Stomach (tissue), 8 donors: ENCODE measurements at regions not wholly inside any gene's neighbourhood (a gene's known extent, or its start where the extent isn't known, plus 50 kb on each side); places are given as distances from the start of the nearest gene placed in this dataset.

Experiments
- DNase-seq, 2 donors: peaks; one replicate each; pipeline versions ENCODE4 v3.0.0 to v3.0.0-alpha.2; 2013 to 2019
- H3K27ac ChIP-seq, 5 donors: fragments of 200-600 bp in 4 of 5; sonication (generic) in 4 of 5; one replicate each; pipeline ENCODE4 v1.5.1; 2013 to 2019; ENCODE audit warnings: mild to moderate bottlenecking in 1 of 5, moderate library complexity in 1 of 5
- H3K27me3 ChIP-seq, 3 donors: fragments of 200-600 bp; sonication (generic); one replicate each; pipeline ENCODE4 v1.5.1; 2017 to 2019; ENCODE audit warnings: mixed run types in 1 of 3
- H3K36me3 ChIP-seq, 4 donors: fragments of 200-600 bp; sonication (generic); 1 replicate in 3 of 4; 2 replicates in 1 of 4; pipeline ENCODE4 v1.5.1; 2016 to 2019
- H3K4me1 ChIP-seq, 4 donors: fragments of 200-600 bp; sonication (generic); one replicate each; pipeline ENCODE4 v1.5.1; 2016 to 2019
- H3K4me3 ChIP-seq, 4 donors: fragments of 200-600 bp; sonication (generic) in 3 of 4; one replicate each; pipeline ENCODE4 v1.5.1; 2016 to 2019; ENCODE audit warnings: mild to moderate bottlenecking in 1 of 4
- H3K9me3 ChIP-seq, 4 donors: fragments of 200-600 bp; sonication (generic); one replicate each; pipeline ENCODE4 v1.5.1; 2016 to 2019
- CTCF ChIP-seq, 7 experiments: fragments of 450-650 bp in 4 of 7; fragments of 200-600 bp in 3 of 7; sonication (generic) in 3 of 7; IDR thresholded peaks; one replicate each; pipeline ENCODE4 v1.5.1; 2016 to 2019; ENCODE audit warnings: antibody characterized with exemption in 7 of 7, control low read depth in 2 of 7, mild to moderate bottlenecking in 1 of 7
- EP300 ChIP-seq: sonication (generic); formaldehyde crosslinking; IDR thresholded peaks from one replicate; pipeline ENCODE4 v1.6.1; 2017; ENCODE audit warnings: antibody characterized with exemption
- POLR2A ChIP-seq, 4 donors: fragments of 450-650 bp; IDR thresholded peaks; one replicate each; pipeline ENCODE4 v1.6.1; 2016; ENCODE audit warnings: antibody characterized with exemption in 4 of 4, control low read depth in 2 of 4, mild to moderate bottlenecking in 1 of 4, moderate library complexity in 1 of 4
- POLR2AphosphoS5 ChIP-seq, 3 donors: sonication (generic); formaldehyde crosslinking; IDR thresholded peaks; one replicate each; pipeline ENCODE4 v1.6.1; 2016; ENCODE audit warnings: antibody characterized with exemption in 3 of 3
- WGBS, 5 donors: extraction: QIAGEN DNeasy Blood & Tissue Kit in 3 of 5; methylation state at CpG; one replicate each; pipeline versions ENCODE4 v1.1.5 to v1.1.7; 2013 to 2018; 5-methylcytosine and 5-hydroxymethylcytosine counted together
- intact Hi-C: fragments of 100-400 bp; cut with DNase I; formaldehyde crosslinking; loops from one replicate; pipeline ENCODE4 v1.15.1; 2023; ENCODE audit warnings: low total_unique reads
- donor health status: healthy with polysubstance abuse.
- donor health status: Bipolar disorder and iron deficiency.
- donor health status: healthy.

GRCh38 chr15:46467041-46467440 is 832.2 kb downstream of the SQOR start:
- Histone ChIP-seq H3K4me3 (no peak overlapping the region), H3K4me1 (no peaks in the 10 kb centered on the region), H3K9me3 (no peaks in the 10 kb centered on the region), H3K27ac (no peak overlapping the region), H3K27me3 (no peaks in the 10 kb centered on the region), H3K36me3 (no peaks in the 10 kb centered on the region)
- TF ChIP-seq POLR2A (IDR thresholded peaks at IDR 0.05) (no peak), CTCF (IDR thresholded peaks at IDR 0.05) (no peak)
- no peak for DNase-seq
- 75 to 95% (median 89%) methylated on average over 1 of the region's 1 CpG for WGBS, 5 donors
- intact Hi-C loops = no loop called here

- WGBS, 5 donors = 59 to 74% (median 60%) methylated on average over 1 of the region's 1 CpG
- Histone ChIP-seq H3K4me1 (no peaks in the 10 kb centered on the region), H3K9me3 (peaks cover 0 to 10% (median 0%) of the 10 kb centered on the region in 4 donors), H3K27me3 (no peaks in the 10 kb centered on the region), H3K36me3 (no peaks in the 10 kb centered on the region), H3K27ac (no peak overlapping the region), H3K4me3 (no peak overlapping the region)
- TF ChIP-seq POLR2AphosphoS5 (IDR thresholded peaks at IDR 0.05) (no peak), EP300 (no peak), POLR2A (IDR thresholded peaks at IDR 0.05) (no peak)
- intact Hi-C loops = no loop called here
- DNase-seq = no peak
These were observed 836.3 kb downstream of the SQOR start for GRCh38 chr15:46471096-46471495.

- intact Hi-C loops = no loop called here
- Histone ChIP-seq H3K9me3 (peaks cover 0 to 8% (median 3%) of the 10 kb centered on the region in 4 donors), H3K4me1 (no peaks in the 10 kb centered on the region), H3K36me3 (no peaks in the 10 kb centered on the region), H3K27ac (no peak overlapping the region), H3K27me3 (no peaks in the 10 kb centered on the region), H3K4me3 (no peak overlapping the region)
- no peak for DNase-seq
- WGBS, 5 donors = 69 to 85% (median 76%) methylated on average over 1 of the region's 1 CpG
- TF ChIP-seq POLR2AphosphoS5 (IDR thresholded peaks at IDR 0.05) (no peak), CTCF (IDR thresholded peaks at IDR 0.05) (no peak), EP300 (no peak), POLR2A (IDR thresholded peaks at IDR 0.05) (no peak)
These were observed 854.4 kb downstream of the SQOR start for GRCh38 chr15:46489276-46489675.

GRCh38 chr15:46496491-46497115 is 861.8 kb downstream of the SQOR start:
- peaks cover 0 to 9% (median 3%) of the 10 kb centered on the region in 4 donors for H3K9me3 ChIP-seq
- intact Hi-C loops = no loop called here
- H3K27ac ChIP-seq = no peak overlapping the region
- no peak for DNase-seq
- no peak overlapping the region for H3K4me3 ChIP-seq
- no peaks in the 10 kb centered on the region for H3K27me3 ChIP-seq
- no peaks in the 10 kb centered on the region for H3K36me3 ChIP-seq
- TF ChIP-seq EP300 (no peak), POLR2AphosphoS5 (IDR thresholded peaks at IDR 0.05) (no peak), CTCF (IDR thresholded peaks at IDR 0.05) (no peak), POLR2A (IDR thresholded peaks at IDR 0.05) (no peak)
- WGBS, 5 donors = 45 to 69% (median 51%) methylated on average over 1 of the region's 1 CpG
- no peaks in the 10 kb centered on the region for H3K4me1 ChIP-seq

GRCh38 chr15:46502667-46503066 is 867.8 kb downstream of the SQOR start:
- Histone ChIP-seq H3K4me1 (no peaks in the 10 kb centered on the region), H3K4me3 (no peak overlapping the region), H3K27ac (no peak overlapping the region), H3K9me3 (no peaks in the 10 kb centered on the region), H3K36me3 (no peaks in the 10 kb centered on the region), H3K27me3 (no peaks in the 10 kb centered on the region)
- WGBS, 5 donors = 51 to 64% (median 62%) methylated on average over 3 of the region's 3 CpGs
- no peak for TF ChIP-seq POLR2A (IDR thresholded peaks at IDR 0.05)
- TF ChIP-seq CTCF (IDR thresholded peaks at IDR 0.05) = no peak
- TF ChIP-seq EP300 = no peak
- TF ChIP-seq POLR2AphosphoS5 (IDR thresholded peaks at IDR 0.05) = no peak
- intact Hi-C loops = no loop called here
- DNase-seq = no peak
